HG02798 (cell line): ENCODE measurements at regions not wholly inside any gene's neighbourhood (a gene's known extent, or its start where the extent isn't known, plus 50 kb on each side); places are given as distances from the start of the nearest gene placed in this dataset.
"Not testable (repeated sequence)": the region's sequence is repeated elsewhere in the genome, so short reads cannot be mapped to it uniquely, and the experiment has no call there.

Experiments
- ATAC-seq: cut with Tn5 transposase; IDR thresholded peaks from one replicate; pipeline ENCODE4 v1.9.1; 2021; ENCODE audit warnings: mild to moderate bottlenecking; ENCODE audit not compliant: unreplicated experiment, poor library complexity

DNA sequence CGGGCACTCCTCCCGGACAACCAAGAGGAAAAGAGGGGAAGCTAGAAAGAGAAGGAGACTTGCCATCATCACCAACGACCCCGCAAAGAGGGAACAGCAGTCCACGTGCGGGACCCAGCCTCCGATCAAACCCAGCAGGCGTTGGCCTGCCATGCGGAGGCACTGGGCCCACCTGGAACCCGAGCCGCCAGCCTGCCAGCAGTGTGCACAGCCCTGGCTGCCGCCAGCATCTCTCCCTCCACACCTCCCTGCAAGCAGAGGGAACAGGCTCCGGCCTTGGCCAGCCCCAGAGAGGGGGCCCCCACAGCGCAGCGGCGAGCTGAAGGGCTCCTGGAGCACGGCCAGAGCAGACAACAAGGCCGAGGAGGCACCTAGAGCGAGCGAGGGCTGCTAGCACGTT, 1244.7 kb upstream of the B3GALT2 start:
- ATAC-seq: no peak

DNA sequence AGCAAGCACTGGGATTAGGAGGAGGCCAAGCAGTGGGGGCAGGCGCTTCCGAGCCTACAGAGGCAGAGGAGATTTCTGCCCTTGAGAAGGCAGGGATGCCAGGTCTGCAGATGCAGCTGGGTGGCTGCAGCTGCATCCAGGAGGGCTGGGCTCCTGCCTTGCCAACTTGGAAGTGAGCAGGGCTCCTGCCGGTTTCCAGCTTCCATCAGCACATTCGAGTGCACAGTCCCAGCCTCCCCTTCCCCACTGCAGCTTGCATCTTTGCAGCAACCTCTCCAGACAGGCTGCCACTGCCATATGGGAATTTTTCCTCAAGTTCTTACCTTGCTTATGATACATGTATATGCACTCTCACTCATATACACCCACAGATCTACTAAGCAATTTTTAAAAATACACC, 1234.3 kb upstream of the B3GALT2 start:
- ATAC-seq: no peak

DNA sequence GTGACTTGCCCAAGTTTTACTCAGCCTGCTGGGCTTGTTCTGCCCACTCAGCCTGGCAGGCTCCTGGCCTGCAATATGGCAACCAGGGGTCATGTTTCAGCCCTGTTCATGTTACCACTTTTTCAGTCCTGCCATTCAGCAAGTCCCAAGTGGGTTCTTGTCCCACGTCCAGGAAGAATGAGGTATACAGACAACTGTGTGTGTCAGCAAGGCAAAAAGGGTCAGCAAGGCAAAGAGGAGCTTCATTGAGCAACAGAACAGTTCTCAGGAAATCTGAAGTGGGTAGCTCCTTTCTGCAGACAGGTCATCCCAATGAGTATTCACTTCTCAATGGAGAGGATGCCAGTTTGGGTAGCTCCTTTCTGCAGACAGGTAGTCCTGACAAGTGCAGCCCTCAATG, 1233.3 kb upstream of the B3GALT2 start:
- no peak for ATAC-seq

DNA sequence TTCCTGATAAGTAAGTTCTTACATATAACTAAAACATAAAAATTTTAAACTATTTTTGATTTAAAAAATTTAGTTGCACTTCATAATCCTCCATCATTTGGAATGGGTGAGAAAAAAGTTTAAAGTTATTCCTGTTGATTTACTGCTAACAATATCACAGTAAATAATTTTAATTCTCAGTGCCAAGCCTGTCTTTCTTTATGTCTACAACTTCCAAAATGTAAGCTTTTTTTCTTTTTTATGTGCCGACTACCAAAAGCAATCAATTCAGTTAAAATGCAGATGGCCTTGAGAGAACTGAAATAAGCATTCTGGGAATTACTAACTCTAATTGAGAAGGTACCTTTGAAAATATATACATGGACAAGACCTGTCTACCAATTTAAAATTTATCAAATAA, 1224.3 kb upstream of the B3GALT2 start:
- no peak for ATAC-seq

DNA sequence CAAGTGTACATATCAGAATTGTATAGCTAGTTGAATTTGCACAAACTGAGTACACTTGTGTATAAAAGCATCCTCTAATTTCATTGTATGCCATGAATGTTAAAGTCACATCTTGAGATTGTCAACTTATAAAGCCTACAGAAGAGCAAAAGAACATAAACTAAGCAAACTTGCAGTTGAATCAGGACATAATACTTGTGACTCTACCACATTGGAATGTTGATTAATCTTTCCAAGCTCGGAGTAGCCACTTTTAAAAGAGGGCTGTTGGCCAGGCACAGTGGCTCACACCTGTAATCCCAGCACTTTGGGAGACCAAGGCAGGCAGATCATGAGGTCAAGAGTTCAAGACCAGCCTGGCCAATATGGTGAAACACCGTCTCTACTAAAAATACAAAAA, 1220.8 kb upstream of the B3GALT2 start:
- ATAC-seq: not testable (repeated sequence)

DNA sequence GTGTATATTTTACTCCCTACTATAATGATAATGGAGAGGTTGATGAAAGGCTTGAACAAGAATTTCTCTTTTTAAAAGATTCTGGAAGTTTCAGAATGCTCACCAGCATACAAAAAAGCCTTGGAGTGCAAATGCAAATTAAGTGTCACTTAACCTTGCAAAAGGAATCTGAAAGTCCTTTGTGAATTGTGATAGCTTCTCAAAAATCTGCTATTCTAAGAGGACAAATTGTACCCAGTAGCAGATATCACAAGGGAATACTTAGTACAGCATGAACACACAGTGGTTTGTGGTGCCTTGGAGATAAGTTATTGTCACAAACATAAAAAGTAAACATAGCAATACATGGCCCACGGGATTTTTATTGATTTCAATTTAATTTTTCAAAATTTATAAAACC, 1208.3 kb upstream of the B3GALT2 start:
- ATAC-seq: no peak

DNA sequence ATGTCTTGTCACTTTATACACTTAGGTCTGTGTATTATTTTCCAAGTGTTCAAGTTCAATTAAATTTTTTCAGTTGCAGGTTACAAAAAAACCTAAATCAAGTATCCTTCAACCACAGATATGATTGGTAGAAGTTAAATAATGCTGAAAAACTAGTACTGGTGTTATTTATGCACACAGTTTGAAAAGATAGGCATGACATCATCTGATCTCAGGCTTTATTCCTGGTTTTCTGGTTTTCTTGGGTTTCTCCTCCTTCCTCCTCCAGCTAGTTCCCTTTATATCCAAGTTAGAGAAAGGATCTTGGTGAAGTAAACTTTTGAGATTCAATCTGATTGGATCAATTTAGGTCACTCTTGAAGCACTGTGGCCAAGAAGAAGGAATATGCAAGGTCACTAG, 1201.1 kb upstream of the B3GALT2 start:
- no peak for ATAC-seq

DNA sequence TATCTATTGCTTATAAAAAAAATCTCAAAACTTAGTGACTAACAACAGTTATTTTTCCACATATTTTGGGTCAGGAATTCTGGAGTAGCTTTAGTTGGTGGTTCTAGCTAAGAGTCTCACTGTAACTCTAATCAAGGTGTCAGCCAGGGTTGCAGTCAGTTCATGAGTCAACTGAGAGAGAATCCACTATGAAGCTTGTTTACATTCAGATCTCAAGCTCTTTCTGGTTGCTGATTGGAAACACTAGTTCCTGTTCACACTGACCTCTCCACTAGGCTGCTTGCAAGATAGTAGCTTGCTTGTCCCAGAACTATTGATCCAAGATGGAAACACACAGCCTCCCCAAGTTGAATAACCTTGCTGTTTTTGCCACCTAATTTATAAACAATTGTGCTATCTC, 1192.1 kb upstream of the B3GALT2 start:
- ATAC-seq: no peak

DNA sequence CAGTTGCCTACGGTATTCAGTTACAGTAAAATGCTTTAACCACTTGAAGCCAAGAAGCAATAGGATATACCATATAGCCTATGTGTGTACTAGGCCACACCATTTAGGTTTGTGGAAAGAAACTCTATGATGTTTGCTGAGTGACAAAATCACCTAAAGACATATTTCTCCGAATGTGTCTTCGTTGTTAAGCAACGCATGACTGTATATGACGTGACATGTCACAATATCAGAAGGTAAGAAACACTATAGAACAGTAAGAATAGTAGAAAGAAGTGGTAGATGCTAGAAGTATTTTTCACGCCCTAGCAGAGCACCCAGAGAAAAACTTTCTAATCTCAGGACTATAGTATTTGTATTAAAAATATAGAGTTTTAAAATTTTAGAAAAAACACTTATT, 1188.2 kb upstream of the B3GALT2 start:
- ATAC-seq: no peak

DNA sequence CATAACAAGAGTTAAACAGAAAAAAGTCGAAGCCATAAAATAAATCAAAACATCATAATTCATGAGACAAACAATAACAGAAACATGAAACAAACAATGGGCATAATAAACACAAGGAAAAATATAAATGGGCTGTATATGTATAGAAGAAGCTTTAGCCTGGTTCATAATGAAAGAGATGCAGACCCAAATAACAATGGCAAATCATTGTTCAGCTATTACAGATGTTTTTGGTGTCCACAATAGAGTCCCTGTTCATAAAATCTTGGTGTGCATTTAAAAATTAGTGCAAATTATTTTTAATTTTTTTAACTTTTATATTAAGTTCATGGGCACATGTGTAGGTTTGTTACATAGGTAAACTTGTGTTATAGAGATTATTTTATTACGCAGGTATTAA, 1185.9 kb upstream of the B3GALT2 start:
- ATAC-seq: no peak

DNA sequence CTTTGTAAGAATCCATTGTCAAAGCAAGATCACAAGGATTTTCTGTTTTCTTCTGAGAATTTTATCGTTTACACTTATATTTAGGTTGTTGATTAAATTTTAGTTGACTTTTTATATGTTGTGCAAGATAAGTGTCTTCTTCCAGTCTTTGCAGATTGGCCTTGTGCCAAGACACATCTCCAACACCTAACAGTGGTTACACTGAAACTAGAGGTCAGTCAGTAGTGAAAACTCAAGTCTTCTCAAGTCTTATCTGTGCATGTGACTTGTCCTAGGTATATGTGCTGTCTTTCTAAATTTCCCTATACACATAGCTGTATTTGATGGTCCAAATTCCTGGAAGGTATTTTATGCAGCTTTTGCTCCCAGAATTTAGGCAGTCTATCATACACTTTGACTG, 1183.2 kb upstream of the B3GALT2 start:
- no peak for ATAC-seq

DNA sequence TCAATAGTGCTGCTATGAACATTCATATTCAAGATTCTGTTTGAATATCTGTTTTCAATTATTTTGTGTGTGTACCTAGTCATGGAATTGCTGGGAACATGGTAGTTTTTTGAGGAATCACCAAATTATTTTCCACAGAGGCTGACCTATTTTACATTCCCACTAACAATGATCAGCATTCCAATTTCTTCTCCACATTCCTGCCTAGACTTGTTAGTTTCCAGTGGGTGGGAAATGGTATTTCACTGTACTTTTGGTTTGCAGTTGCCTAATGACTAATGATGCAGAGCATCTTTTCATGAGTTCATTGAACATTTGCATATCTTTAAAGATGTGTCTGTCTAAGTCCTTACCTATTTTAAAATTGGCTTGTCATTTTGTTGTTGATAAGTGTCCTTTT, 1182.6 kb upstream of the B3GALT2 start:
- no peak for ATAC-seq

DNA sequence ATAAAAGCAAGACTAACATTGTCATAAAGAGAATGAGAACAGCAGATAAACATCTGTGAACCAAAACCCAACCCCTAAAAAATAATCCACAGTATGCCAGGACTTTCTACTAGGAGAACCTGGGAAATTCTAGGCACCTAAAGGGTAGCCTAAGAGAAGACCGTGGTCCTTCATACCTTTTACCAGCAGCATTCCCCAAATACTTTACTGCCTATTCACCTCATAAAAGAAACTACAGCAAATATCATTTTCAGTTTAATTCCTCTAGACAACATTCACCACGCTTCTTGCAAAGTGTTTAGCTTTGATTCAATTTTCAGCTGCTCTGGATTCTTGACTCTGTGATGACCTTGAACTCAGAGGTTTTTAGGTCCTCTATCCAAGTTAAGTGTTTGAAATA, 1180.7 kb upstream of the B3GALT2 start:
- no peak for ATAC-seq

DNA sequence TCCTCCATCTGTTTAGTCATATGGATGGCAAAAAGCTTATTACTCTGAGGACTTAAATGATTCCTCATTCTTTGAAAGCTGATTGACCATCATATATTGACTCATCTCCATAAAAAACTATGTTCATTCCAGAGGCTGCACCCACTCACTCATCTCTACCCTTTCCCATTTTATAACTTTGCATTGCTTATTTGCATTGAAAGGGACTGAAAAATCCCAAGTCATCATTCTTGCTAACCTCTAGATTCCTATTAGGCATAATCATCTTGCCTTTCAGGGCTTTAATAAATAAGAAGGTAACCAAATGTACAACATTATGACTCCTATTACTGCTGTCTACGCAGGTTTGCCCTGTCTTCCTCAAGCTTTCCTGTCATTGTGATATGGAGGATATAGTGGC, 1180.3 kb upstream of the B3GALT2 start:
- ATAC-seq: no peak

DNA sequence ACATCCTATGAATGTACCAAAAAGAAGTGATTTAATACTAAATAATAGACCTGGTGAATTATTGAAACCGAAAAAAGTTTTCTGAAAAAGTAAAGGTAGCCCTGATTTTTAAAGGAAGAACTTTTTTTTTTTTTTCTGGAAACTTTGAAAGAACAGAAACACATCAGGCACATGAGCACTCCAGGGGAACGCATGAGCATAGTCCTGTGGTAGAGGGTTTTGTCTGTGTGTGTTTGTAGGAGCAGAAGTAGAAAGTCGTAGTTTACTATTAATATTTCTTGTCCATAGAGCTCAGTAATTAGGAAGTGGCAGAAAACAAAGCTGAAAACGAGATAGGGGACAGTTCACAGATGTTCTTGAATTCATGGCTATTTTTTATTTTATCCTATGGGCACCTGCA, 1175.9 kb upstream of the B3GALT2 start:
- no peak for ATAC-seq

DNA sequence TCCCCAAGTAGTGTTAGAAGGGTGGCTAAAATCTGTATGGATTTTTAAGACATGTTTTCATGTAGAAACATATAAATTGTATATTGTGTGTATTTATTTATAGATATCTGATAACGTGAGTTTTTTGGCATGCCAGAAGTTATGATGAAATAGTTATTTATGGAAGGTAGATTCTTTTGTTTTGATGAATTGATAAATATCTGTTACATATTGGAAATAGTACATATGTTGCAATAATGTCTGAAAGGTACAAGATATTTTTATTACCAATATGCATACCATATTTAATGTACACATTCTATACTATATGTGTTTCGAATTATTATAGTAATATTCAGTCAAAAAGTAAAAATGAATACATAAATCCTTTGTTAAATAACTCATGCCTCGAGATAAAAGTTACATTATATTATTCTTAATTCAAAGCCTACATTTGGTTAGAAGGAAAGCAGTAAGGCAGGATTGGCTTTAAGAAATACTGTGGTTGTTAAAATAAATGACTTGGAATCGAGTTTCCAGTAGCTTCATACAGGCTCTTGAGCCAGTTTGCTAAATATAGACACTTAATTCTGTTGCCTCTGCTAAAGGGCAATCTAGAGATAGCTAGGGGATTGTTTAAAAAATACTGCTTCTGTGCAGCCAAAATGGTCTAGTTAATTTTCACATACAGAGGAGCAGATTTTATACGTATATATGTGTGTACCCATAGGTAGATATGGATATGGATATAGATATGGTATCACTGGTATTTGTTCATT, 1175.1 kb upstream of the B3GALT2 start:
- ATAC-seq: no peak

DNA sequence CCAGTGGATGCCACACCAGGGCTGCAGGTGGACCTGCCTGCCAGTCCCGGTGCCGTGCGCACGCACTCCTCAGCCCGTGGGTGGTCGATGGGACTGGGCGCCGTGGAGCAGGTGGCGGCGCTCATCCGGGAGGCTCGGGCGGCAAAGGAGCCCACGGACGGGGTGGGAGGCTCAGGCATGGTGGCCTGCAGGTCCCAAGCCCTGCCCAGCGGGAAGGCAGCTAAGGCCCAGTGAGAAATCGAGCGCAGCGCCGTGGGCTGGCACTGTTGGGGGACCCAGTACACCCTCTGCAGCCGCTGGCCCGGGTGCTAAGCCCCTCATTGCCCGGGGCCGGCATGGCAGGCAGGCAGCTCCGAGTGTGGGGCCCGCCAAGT, 1171.8 kb upstream of the B3GALT2 start:
- ATAC-seq: no peak

DNA sequence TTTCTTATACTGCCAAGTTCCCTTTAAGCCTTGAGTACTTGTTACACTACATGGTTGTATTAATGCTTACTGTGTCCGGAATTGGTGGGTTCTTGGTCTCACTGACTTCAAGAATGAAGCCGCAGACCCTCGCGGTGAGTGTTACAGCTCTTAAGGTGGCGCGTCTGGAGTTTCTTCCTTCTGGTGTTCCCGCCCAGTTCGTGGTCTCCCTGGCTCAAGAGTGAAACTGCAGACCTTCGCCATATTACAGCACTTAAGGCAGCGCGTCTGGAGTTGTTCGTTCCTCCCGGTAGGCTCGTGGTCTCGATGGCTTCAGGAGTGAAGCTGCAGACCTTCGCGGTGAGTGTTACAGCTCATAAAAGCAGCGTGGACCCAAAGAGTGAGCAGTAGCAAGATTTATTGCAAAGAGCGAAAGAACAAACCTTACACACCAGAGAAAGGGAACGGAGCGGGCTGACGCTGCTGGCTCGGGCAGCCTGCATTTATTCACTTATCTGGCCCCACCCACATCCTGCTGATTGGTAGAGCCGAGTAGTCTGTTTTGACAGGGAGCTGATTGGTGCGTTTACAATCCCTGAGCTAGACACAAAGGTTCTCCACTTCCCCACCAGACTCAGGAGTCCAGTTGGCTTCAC, 1171.3 kb upstream of the B3GALT2 start:
- not testable (repeated sequence) for ATAC-seq

DNA sequence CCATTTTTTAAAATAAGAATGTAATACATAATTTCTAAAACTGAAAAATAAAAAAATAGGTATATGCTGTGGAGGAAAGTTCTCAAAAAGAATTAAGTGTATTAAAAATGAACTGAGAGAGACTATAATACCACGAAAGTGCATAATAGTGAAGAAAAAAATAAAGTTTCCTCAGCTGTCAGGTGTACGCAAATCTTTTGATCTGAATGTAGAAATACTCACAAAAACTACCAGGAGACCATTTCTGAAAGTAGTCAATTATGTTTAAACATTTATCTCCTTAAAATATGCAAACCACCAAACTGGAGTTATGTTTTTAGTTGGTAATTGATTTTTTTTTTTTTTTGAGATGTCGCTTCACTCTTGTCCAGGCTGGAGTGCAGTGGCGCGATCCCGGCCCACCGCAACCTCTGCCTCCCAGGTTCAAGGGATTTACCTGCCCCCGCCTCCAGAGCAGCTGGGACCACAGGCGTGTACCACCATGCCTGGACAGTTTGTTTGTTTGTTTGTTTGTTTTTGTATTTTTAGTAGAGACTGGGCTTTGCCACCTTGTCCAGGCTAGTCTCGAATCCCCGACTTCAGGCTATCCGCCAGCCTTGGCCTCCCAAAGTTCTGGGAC, 1169.2 kb upstream of the B3GALT2 start:
- ATAC-seq: no peak

DNA sequence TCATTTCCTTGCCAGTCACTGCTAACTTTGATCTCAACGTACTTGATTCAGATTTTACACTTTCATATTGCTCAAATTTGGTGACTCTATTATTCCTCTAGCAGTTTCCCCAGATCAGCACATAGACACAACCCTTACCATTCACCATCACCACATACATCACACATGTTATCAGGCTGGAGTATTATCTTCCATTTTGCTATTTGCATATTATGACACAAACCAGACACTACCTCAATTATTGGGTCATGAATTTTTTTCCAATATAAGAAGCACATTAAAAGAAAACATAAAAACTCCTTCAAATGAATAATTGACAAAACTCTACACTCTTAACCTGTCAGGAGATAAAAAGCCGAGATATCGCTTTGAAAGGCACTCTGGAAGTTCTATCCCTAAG, 1166.7 kb upstream of the B3GALT2 start:
- no peak for ATAC-seq

DNA sequence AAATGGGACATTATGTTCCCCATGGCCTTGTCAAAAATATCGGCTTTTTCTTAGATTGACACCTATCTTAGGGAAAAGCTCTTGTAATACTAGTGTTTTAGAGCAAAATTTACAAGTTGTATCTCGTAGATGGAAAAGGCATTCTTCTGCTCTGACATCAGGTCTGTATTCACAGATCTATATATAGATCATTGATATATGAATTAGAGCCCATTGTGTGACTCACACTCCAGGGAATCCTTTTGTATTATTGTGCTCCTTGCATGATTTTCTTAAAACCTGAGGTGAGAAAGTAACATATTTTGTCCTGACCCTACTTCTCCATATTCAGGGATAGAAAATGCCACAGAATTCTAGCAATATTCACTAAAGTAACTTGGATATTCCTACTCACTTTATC, 1160.8 kb upstream of the B3GALT2 start:
- no peak for ATAC-seq
